Hematopoietic multipotent progenitor cell treated with erythropoietin and hydrocortisone succinate and interleukin-3 and kit ligand, for 8 days (in vitro differentiated cells): ENCODE measurements at regions not wholly inside any gene's neighbourhood (a gene's known extent, or its start where the extent isn't known, plus 50 kb on each side); places are given as distances from the start of the nearest gene placed in this dataset.
A peak's percentile ranks its signal among the peaks of the same experiment; 100 is the strongest.

Experiments used
- DNase-seq: peaks from one replicate; pipeline ENCODE4 v3.0.0-alpha.2; 2015

- DNase-seq: no peak
These were observed 50.2 kb upstream of the MME start for GRCh38 chr3:155029941-155030340.

GRCh38 chr3:155026999-155027591 lies 53.0 kb upstream of the MME start:
- no peak for DNase-seq

GRCh38 chr3:155024006-155024638 lies 56.0 kb upstream of the MME start:
- DNase-seq: no peak

- DNase-seq: no peak
These were observed 57.2 kb upstream of the MME start for GRCh38 chr3:155022896-155023295.

GRCh38 chr3:155019575-155019974 lies 60.5 kb upstream of the MME start:
- DNase-seq: no peak

- peak; percentile 10 for DNase-seq
These were observed 61.3 kb upstream of the MME start for GRCh38 chr3:155018621-155019330.

GRCh38 chr3:155015776-155016436 lies 64.2 kb upstream of the MME start:
- DNase-seq: no peak

- no peak for DNase-seq
These were observed 65.2 kb upstream of the MME start for GRCh38 chr3:155014953-155015352.

- no peak for DNase-seq
These were observed 66.7 kb upstream of the MME start for GRCh38 chr3:155013427-155013826.

- no peak for DNase-seq
These were observed 67.5 kb upstream of the MME start for GRCh38 chr3:155012584-155012983.

- no peak for DNase-seq
These were observed 69.7 kb upstream of the MME start for GRCh38 chr3:155010416-155010815.

- DNase-seq: no peak
These were observed 70.9 kb upstream of the MME start for GRCh38 chr3:155009217-155009616.

- no peak for DNase-seq
These were observed 72.4 kb upstream of the MME start for GRCh38 chr3:155007729-155008128.

- DNase-seq: no peak
These were observed 78.7 kb upstream of the MME start for GRCh38 chr3:155001289-155002010.

GRCh38 chr3:154992655-154993054 lies 87.5 kb upstream of the MME start:
- DNase-seq: no peak

- no peak for DNase-seq
These were observed 89.6 kb upstream of the MME start for GRCh38 chr3:154990543-154990942.

GRCh38 chr3:154987846-154988245 lies 92.3 kb upstream of the MME start:
- no peak for DNase-seq

GRCh38 chr3:154981664-154982063 lies 98.5 kb upstream of the MME start:
- no peak for DNase-seq

- DNase-seq: no peak
These were observed 98.9 kb upstream of the MME start for GRCh38 chr3:154981201-154981600.

- no peak for DNase-seq
These were observed 100.8 kb upstream of the MME start for GRCh38 chr3:154979331-154979730.

GRCh38 chr3:154977666-154978065 lies 102.5 kb upstream of the MME start:
- DNase-seq: no peak

GRCh38 chr3:154976072-154976983 lies 103.8 kb upstream of the MME start:
- no peak for DNase-seq
